GM21381 (cell line): ENCODE measurements at regions not wholly inside any gene's neighbourhood (a gene's known extent, or its start where the extent isn't known, plus 50 kb on each side); places are given as distances from the start of the nearest gene placed in this dataset.
"Not testable (repeated sequence)": the region's sequence is repeated elsewhere in the genome, so short reads cannot be mapped to it uniquely, and the experiment has no call there.

Experiments used
- ATAC-seq: cut with Tn5 transposase; IDR thresholded peaks from one replicate; pipeline ENCODE4 v1.9.1; 2021; ENCODE audit warnings: mild to moderate bottlenecking, moderate library complexity; ENCODE audit not compliant: unreplicated experiment

DNA sequence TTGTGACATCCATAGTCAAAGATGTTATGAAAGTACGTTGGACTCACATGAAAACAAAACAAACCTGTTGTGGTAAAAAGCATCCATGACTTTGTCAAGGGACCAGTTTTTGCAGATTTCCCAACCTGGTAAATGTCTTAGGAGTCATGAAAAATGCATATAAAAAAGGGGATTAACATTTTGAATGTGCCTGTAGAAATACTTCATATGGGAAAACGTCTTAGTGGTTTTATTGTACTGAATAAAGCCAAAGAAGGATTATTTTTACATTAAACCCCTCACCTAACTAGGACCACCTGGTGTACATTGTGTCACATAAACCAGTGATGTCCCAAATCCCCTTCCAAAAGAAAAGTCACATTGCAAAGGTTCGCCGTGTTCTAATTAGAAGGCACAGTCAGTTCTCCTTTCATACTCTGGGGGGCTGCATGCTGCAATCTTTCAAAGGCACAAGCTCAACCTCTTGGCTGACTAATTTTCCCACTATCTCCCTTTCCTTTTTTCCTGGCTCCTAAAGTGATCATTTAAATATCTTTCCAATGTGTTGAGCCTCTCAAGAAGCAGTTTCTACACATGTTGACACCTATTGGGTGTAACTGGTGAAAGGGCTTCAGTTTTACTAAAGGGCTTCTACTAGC is 119.8 kb upstream of the SPAG17 start:
- ATAC-seq = no peak

GRCh38 chr1:118303534-118303933 is 118.5 kb upstream of the SPAG17 start:
- ATAC-seq = no peak

DNA sequence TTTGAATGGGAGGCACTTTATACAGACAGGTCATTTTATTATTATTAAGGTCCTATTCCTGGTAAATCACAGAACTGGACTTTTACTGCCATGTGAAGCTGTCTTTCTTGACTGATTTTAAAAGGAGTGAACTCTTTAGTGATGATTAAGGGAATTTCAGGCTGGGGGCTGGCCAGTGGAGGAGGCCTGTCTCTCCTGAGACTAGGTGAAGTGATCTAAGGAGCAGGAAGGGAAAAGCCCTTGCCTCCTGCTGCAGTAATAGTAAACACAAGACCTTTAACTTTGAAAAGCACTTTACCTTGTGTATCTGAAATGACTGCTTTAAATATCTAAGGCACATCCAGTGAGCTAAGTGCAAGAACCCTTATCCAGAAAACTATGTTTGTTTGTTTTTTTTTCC is 118.0 kb upstream of the SPAG17 start:
- no peak for ATAC-seq

GRCh38 chr1:118302145-118302544 is 117.1 kb upstream of the SPAG17 start:
- ATAC-seq = no peak

- ATAC-seq = no peak
Observed at GRCh38 chr1:118300808-118301207, 115.8 kb upstream of the SPAG17 start.

- ATAC-seq = no peak
Observed at GRCh38 chr1:118298397-118298796, 113.4 kb upstream of the SPAG17 start.

DNA sequence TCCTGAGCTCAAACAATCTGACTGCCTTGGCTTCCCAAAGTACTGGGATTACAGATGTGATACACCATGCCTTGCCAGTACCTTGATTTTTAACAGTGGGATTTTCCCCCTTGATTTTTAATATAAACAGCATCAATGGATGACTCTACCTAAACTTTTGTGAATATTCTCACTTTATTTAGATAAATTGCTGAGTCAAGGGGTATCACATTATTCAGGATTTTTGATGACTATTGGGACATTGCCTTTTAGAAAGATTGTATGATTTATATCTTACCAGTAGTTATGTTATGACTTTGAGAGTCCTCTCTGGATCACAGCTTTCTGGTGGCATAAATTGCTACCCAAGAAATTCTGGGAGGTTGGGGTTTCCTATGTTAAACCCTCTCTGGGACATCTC is 112.5 kb upstream of the SPAG17 start:
- ATAC-seq = no peak

GRCh38 chr1:118294875-118295642 is 110.0 kb upstream of the SPAG17 start:
- ATAC-seq = no peak

- no peak for ATAC-seq
Observed at GRCh38 chr1:118291661-118292060, 106.6 kb upstream of the SPAG17 start.

DNA sequence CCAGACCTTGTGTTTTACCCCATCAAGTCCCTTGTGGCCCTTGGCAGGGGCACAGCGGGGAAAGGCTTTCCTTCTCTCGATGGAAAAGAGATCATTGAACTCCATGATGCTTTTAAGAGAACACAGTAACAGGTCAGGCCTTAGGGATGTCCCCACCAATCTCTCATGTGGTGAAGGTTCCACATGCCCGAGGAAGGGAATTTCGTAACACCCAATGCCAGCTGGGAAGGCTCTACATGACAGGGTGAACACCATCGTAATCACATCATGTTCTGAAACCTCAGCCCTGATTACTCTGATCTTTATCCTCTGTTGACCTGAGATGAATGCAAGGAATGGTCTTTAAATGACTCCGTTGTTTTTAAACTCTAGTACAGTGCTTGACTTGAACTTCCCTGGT is 105.5 kb upstream of the SPAG17 start:
- no peak for ATAC-seq

GRCh38 chr1:118290046-118290445 is 105.0 kb upstream of the SPAG17 start:
- ATAC-seq = no peak

- not testable (repeated sequence) for ATAC-seq
Observed at GRCh38 chr1:118280656-118281055, 95.6 kb upstream of the SPAG17 start.

- no peak for ATAC-seq
Observed at GRCh38 chr1:118275472-118276115, 90.6 kb upstream of the SPAG17 start.

GRCh38 chr1:118272884-118273283 is 87.9 kb upstream of the SPAG17 start:
- ATAC-seq = no peak

DNA sequence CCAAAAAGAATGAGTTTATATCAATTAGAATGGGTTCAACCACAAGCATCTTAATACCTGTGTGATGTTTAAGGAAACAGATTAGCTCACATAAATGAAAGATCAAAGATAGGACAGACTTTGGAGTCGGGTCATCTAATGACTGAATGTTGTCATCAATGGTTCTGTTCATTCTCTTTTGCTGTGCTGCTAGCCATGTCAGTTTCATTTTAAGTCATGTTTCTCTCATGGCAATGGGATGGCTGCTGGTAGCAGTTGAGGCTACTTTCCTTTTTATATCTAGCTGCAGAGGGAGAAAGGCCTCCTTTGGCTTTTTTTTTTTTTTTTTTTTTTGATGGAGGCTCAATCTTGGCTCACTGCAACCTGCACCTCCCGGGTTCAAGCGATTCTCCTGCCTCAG is 86.9 kb upstream of the SPAG17 start:
- ATAC-seq = no peak

GRCh38 chr1:118269598-118269997 is 84.6 kb upstream of the SPAG17 start:
- no peak for ATAC-seq

DNA sequence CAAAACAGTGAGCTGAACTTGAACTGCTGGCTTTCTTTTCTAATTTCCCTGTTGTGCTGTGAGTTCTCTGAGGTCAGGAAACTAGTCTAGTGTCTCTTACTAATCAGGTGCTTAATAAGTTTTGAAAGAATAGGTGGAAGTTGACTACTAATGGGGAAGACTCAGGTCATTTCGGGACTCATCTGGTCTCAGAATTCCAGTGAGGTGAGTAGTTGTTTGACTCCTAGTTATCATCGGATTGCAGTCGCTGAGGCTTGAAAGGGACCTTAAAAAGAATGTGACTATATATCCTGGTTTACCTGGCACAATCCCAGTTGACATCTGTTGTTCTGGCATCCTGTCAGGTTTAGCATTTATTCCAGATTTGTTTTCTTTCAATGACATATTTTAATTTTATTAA is 81.4 kb upstream of the SPAG17 start:
- ATAC-seq = no peak

DNA sequence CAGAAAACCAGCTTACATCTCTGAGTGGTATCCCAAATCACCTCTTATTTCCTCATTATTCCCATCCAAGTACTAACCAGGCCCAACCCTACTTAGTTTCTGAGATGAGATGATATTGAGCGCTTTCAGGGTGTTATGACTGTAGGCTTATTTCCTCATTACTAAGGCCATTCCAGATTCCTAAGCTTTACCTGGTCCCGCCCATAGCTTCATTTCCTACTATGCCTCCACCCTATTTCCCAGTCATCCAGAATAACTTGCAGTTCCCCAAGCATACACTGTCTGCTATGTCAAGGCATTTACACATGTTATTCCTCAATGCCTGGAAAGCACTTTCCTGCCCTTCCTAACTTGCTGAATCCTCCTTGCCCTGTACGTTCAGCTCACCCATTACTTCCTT is 79.3 kb upstream of the SPAG17 start:
- ATAC-seq = no peak

DNA sequence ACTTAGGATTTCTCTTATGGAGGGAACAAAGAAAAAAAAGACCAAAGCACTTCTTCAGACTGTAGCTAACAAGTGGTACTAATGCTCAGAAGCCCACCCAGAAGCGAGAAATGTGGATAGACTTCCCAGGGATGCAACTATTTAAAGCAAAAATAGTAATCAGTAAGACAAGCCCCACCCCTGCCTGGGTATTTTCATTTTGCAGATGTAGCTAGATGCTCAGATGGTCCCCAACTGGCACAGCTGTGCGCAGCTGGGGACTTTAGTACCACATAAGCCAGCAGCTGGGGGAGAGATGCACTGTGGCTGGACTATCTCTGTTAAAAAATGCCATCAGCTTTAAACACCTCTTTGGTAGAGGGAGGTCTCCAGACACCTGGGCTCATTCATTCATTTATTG is 77.8 kb upstream of the SPAG17 start:
- no peak for ATAC-seq

DNA sequence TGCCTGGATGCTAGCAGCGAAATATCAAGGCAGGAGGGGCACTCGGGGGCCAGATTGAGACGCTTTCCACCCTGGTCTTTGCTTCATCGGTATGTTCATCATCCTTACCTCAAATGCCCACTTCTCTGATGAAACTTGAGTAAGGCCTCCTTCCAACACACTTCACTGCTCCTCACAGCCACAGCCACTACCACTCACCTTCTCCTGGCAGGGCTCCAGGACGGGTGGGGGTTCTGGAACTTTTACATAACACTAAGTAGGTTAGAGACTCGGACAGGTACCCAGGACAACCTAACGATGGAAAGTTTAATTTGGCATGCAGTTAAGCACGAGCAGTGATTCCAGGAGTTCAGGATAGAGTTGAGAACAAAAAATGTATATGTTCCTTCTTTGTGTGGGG is 73.9 kb upstream of the SPAG17 start:
- ATAC-seq = no peak

- ATAC-seq = no peak
Observed at GRCh38 chr1:118257946-118258345, 72.9 kb upstream of the SPAG17 start.
